ENCODE measurements at regions not wholly inside any gene's neighbourhood (a gene's known extent, or its start where the extent isn't known, plus 50 kb on each side); places are given as distances from the start of the nearest gene placed in this dataset.

DNA sequence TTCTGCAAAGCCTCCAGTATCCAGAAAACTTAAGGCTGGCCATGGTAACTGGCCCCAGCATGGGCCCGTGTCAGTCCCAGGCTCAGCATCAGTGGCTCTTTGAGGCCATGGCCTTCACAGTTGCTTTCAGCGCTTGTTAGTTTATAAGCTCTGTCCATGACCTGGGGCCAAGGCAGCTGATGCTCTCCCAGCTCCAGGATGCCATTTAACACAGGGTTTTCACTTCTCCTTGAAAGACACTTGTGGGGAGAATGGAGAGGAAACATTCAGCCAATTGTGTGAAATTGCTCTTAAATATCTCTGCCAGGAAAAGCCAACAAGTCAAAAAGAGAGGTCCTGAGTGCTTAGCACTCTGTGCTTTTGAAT, 321.3 kb downstream of the FOXO1 start:
- TF ChIP-seq EZH2 (IDR thresholded peaks at IDR 0.05) = no peak
- TF ChIP-seq, protein P1, sequence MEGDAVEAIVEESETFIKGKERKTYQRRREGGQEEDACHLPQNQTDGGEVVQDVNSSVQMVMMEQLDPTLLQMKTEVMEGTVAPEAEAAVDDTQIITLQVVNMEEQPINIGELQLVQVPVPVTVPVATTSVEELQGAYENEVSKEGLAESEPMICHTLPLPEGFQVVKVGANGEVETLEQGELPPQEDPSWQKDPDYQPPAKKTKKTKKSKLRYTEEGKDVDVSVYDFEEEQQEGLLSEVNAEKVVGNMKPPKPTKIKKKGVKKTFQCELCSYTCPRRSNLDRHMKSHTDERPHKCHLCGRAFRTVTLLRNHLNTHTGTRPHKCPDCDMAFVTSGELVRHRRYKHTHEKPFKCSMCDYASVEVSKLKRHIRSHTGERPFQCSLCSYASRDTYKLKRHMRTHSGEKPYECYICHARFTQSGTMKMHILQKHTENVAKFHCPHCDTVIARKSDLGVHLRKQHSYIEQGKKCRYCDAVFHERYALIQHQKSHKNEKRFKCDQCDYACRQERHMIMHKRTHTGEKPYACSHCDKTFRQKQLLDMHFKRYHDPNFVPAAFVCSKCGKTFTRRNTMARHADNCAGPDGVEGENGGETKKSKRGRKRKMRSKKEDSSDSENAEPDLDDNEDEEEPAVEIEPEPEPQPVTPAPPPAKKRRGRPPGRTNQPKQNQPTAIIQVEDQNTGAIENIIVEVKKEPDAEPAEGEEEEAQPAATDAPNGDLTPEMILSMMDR (IDR thresholded peaks at IDR 0.05) = no peak
